Endothelial cell of umbilical vein (primary cell): ENCODE measurements at regions not wholly inside any gene's neighbourhood (a gene's known extent, or its start where the extent isn't known, plus 50 kb on each side); places are given as distances from the start of the nearest gene placed in this dataset.
"Not testable (repeated sequence)": the region's sequence is repeated elsewhere in the genome, so short reads cannot be mapped to it uniquely, and the experiment has no call there.

Experiments used
- BruUV-seq: library from RNA; stranded (reverse); fragments of 400-500 nt; replicated peaks from 2 replicates; lab custom pipeline; 2021; lab: Mats Ljungman, UMichigan
- CTCF ChIA-PET: fragments of 300-600, 350-600 bp; sonication (Branson Sonifier 250); formaldehyde crosslinking; loops from one replicate; lab custom pipeline; 2021; ENCODE audit warnings: antibody characterized with exemption, inconsistent platforms; lab: Charles Lee
- POLR2A ChIA-PET: fragments of 300-600, 350-600 bp; sonication (Branson Sonifier 250); formaldehyde crosslinking; loops from one replicate; lab custom pipeline; 2021; ENCODE audit warnings: antibody characterized with exemption, inconsistent platforms; lab: Charles Lee
- DNase-seq: peaks from one replicate; pipeline ENCODE4 v3.0.0-alpha.2; 2011; ENCODE audit warnings: low read depth, low spot score
- FAIRE-seq: peaks from 2 replicates; lab custom pipeline; 2011; peaks lifted over from hg19 to GRCh38; lab: Jason Lieb, UNC
- H2AFZ ChIP-seq: 2 replicates; pipeline ENCODE4 v1.6.0; 2012; ENCODE audit warnings: low read depth, low read length, control low read depth, inconsistent platforms
- H3K27ac ChIP-seq: 2 replicates; pipeline ENCODE4 v1.5.1; 2011; ENCODE audit warnings: low read depth, mild to moderate bottlenecking, control low read depth, low read length, moderate library complexity; ENCODE audit not compliant: insufficient read depth
- H3K27me3 ChIP-seq, 2 experiments: 2 replicates each; pipeline versions ENCODE4 v1.6.0 to v1.6.1; 2011; ENCODE audit warnings: low read length in 2 of 2, mixed read lengths in 1 of 2; ENCODE audit not compliant: control insufficient read depth in 2 of 2, insufficient read depth in 2 of 2
- H3K36me3 ChIP-seq, 2 experiments: 2 replicates in 1 of 2; 3 replicates in 1 of 2; pipeline ENCODE4 v1.5.1; 2011; ENCODE audit warnings: low read length in 2 of 2, mild to moderate bottlenecking in 1 of 2, moderate library complexity in 1 of 2; ENCODE audit not compliant: control insufficient read depth in 2 of 2, insufficient read depth in 2 of 2; ENCODE audit errors: extremely low read depth in 1 of 2
- H3K4me1 ChIP-seq: 3 replicates; pipeline ENCODE4 v1.5.1; 2011; ENCODE audit warnings: mild to moderate bottlenecking, low read length; ENCODE audit not compliant: control insufficient read depth, insufficient read depth; ENCODE audit errors: extremely low read depth
- H3K4me2 ChIP-seq: 2 replicates; pipeline ENCODE4 v1.6.1; 2011; ENCODE audit warnings: low read length, control low read depth, mixed read lengths; ENCODE audit not compliant: insufficient read depth
- H3K4me3 ChIP-seq, 3 experiments: fragments of 200-600 bp in 1 of 3; sonication (generic), shearing (Covaris generic) in 1 of 3; replicated peaks in 1 of 3; 2 replicates each; pipeline ENCODE4 v1.5.1; 2011 to 2016; ENCODE audit warnings: control low read depth in 3 of 3, low read length in 3 of 3, mild to moderate bottlenecking in 2 of 3, inconsistent platforms in 1 of 3, low read depth in 1 of 3, moderate library complexity in 1 of 3; ENCODE audit not compliant: insufficient read depth in 1 of 3
- H3K79me2 ChIP-seq: 2 replicates; pipeline ENCODE4 v1.6.0; 2012; ENCODE audit warnings: low read length, inconsistent platforms; ENCODE audit not compliant: control insufficient read depth, insufficient read depth
- H3K9ac ChIP-seq: replicated peaks from 2 replicates; pipeline ENCODE3; 2011; ENCODE audit warnings: low read length, control low read depth; ENCODE audit not compliant: insufficient read depth; ENCODE audit errors: extremely low read depth
- H3K9me1 ChIP-seq: replicated peaks from 3 replicates; pipeline ENCODE4 v1.6.0; 2011; ENCODE audit warnings: mild to moderate bottlenecking, low read length; ENCODE audit not compliant: control insufficient read depth, insufficient read depth; ENCODE audit errors: extremely low read depth
- H3K9me3 ChIP-seq: replicated peaks from 2 replicates; pipeline ENCODE4 v1.5.1; 2012; ENCODE audit warnings: low read length, inconsistent platforms; ENCODE audit not compliant: control insufficient read depth, insufficient read depth
- H4K20me1 ChIP-seq: replicated peaks from 2 replicates; pipeline ENCODE3; 2011; ENCODE audit warnings: mild to moderate bottlenecking, low read length; ENCODE audit not compliant: control insufficient read depth, insufficient read depth; ENCODE audit errors: extremely low read depth
- CTCF ChIP-seq, 2 donors: IDR thresholded peaks; 1 replicate in 1 of 2; 2 replicates in 1 of 2; pipeline ENCODE4 v1.5.1; 2011; ENCODE audit warnings: low read length in 2 of 2, mild to moderate bottlenecking in 2 of 2, moderate library complexity in 2 of 2, control low read depth in 1 of 2, inconsistent platforms in 1 of 2, low read depth in 1 of 2; ENCODE audit not compliant: insufficient read depth in 1 of 2; ENCODE audit errors: extremely low read depth in 1 of 2
- EZH2 ChIP-seq: IDR thresholded peaks from 2 replicates; pipeline ENCODE4 v1.6.1; 2012; ENCODE audit warnings: borderline replicate concordance, low read depth, mild to moderate bottlenecking, moderate library complexity, low read length, inconsistent platforms; ENCODE audit not compliant: severe bottlenecking
- GATA2 ChIP-seq: IDR thresholded peaks from 2 replicates; pipeline ENCODE4 v1.7.0; 2011; ENCODE audit warnings: low read depth, mild to moderate bottlenecking, moderate library complexity, mixed read lengths, low read length; ENCODE audit not compliant: insufficient read length, insufficient read depth
- JUN ChIP-seq: IDR thresholded peaks from 2 replicates; pipeline ENCODE4 v1.6.1; 2011; ENCODE audit warnings: borderline replicate concordance, low read depth; ENCODE audit not compliant: insufficient read length, insufficient read depth
- MYC ChIP-seq: IDR thresholded peaks from one replicate; pipeline ENCODE4 v1.6.1; 2011; ENCODE audit warnings: mild to moderate bottlenecking, low read depth, low read length
- POLR2A ChIP-seq: IDR thresholded peaks from 2 replicates; pipeline ENCODE4 v1.6.1; 2012; ENCODE audit warnings: low read depth, mild to moderate bottlenecking, control low read depth, low read length
- POLR2AphosphoS5 ChIP-seq: IDR thresholded peaks from 2 replicates; pipeline ENCODE4 v1.6.1; 2012; ENCODE audit warnings: low read depth, mild to moderate bottlenecking, control low read depth, low read length, moderate library complexity; ENCODE audit not compliant: insufficient read depth
- dilution Hi-C: fragments of 300-500 bp; cut with MboI; formaldehyde crosslinking; loops from one replicate; pipeline ENCODE4 v1.15.0; 2019; ENCODE audit warnings: low sequenced_read_pairs; ENCODE audit not compliant: extremely low pct_ligation_motif_present
- intact Hi-C: fragments of 100-400 bp; cut with micrococcal nuclease; formaldehyde crosslinking; loops from one replicate; pipeline ENCODE4 v1.10.0; 2022
- TF ChIP-seq, protein P1 (sequence below): IDR thresholded peaks from 2 replicates; pipeline ENCODE4 v1.6.1; 2011; ENCODE audit not compliant: insufficient read depth, insufficient read length

DNA sequence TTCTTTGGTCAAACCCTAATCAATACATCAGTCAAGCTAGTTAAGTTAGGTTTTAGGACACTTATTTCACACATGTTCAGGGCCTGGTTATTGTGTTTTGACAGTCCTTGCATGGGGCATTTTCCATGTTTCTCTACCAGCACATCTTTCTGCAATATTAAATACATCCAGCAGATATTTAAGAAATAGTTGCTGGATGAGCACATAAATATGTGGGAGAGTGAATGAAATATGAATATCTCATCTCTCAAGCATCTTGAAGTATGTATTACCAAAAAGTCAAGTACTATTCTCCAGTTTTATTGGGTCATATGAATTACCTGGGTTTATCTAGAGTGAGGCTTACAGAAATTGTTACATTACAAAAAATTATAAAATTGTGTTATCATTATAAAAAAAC is 621.9 kb upstream of the GJE1 start:
- Histone ChIP-seq H3K36me3 (no peaks in the 10 kb centered on the region), H3K9me1 (no peaks in the 10 kb centered on the region), H3K9ac (no peak overlapping the region), H3K79me2 (no peaks in the 10 kb centered on the region), H3K4me1 (no peaks in the 10 kb centered on the region), H4K20me1 (no peaks in the 10 kb centered on the region), H3K27me3 (no peaks in the 10 kb centered on the region), H2AFZ (no peak overlapping the region), H3K27ac (no peak overlapping the region), H3K9me3 (no peaks in the 10 kb centered on the region), H3K4me3 (no peak overlapping the region), H3K4me2 (no peak overlapping the region)
- TF ChIP-seq POLR2AphosphoS5 (no peak), JUN (no peak), POLR2A (no peak), CTCF (IDR thresholded peaks at IDR 0.05; ENCODE audit: extremely low read depth in 1 of 2, insufficient read depth in 1 of 2, low read depth in 1 of 2, low read length in 2 of 2) (no peak), EZH2 (no peak), MYC (no peak), GATA2 (no peak)
- TF ChIP-seq, protein P1, sequence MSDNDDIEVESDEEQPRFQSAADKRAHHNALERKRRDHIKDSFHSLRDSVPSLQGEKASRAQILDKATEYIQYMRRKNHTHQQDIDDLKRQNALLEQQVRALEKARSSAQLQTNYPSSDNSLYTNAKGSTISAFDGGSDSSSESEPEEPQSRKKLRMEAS = no peak
- FAIRE-seq (no peak), DNase-seq (no peak)
- BruUV-seq = no TSS peak
- CTCF ChIA-PET = no interaction called here
- intact Hi-C loops = no loop called here
- POLR2A ChIA-PET = no interaction called here
- dilution Hi-C loops = no loop called here

- H3K4me1 ChIP-seq, intact Hi-C loops, BruUV-seq, H3K9me3 ChIP-seq, dilution Hi-C loops, H3K27me3 ChIP-seq, H3K4me2 ChIP-seq, H3K79me2 ChIP-seq, H3K9ac ChIP-seq, H2AFZ ChIP-seq, FAIRE-seq, POLR2A ChIA-PET, H3K9me1 ChIP-seq, H3K27ac ChIP-seq, H3K4me3 ChIP-seq, H4K20me1 ChIP-seq, CTCF ChIA-PET, H3K36me3 ChIP-seq, DNase-seq: not testable (repeated sequence)
These were observed 626.7 kb upstream of the GJE1 start for GRCh38 chr6:141506062-141506461.

DNA sequence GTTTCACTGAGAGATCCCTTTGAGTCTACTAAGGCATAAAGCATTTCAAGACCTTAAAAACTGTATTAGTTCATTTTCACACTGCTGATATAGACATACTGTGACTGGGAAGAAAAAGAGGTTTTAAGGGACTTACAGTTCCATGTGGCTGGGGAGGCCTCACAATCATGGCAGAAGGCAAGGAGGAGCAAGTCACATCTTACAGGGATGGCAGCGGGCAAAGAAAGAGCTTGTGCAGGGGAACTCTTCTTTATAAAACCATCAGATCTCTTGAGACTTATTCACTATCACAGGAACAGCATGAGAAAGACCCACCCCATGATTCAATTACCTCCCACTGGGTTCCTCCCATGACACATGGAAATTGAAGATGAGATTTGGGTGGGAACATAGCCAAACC is 628.4 kb upstream of the GJE1 start:
- H3K4me3 ChIP-seq, H3K27ac ChIP-seq, H4K20me1 ChIP-seq, H3K9me1 ChIP-seq, H2AFZ ChIP-seq, H3K36me3 ChIP-seq, FAIRE-seq, H3K9me3 ChIP-seq, POLR2A ChIA-PET, H3K9ac ChIP-seq, CTCF ChIA-PET, H3K79me2 ChIP-seq, H3K4me1 ChIP-seq, H3K4me2 ChIP-seq, H3K27me3 ChIP-seq, dilution Hi-C loops, BruUV-seq, intact Hi-C loops, DNase-seq: not testable (repeated sequence)
